ENCODE measurements at regions not wholly inside any gene's neighbourhood (a gene's known extent, or its start where the extent isn't known, plus 50 kb on each side); places are given as distances from the start of the nearest gene placed in this dataset.

DNA sequence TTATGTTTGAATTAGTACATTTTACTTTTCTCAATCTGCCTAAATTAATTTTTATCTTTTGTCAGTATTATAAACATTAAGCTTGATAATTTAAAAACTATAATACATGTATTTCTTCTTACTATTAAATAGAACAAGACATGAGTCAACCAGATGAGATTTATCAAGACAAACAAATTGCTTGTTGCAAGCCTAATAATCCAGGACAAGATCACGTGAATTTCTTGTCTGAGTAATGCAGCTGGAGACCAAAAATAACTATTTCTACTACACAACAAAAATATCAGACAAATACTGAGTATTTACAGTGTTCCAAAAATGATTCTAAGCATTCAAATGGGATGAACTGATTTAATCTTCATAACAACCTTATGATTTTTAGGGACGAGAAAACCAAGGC lies 339.1 kb upstream of the PRR16 start:
- TF ChIP-seq, protein P1, sequence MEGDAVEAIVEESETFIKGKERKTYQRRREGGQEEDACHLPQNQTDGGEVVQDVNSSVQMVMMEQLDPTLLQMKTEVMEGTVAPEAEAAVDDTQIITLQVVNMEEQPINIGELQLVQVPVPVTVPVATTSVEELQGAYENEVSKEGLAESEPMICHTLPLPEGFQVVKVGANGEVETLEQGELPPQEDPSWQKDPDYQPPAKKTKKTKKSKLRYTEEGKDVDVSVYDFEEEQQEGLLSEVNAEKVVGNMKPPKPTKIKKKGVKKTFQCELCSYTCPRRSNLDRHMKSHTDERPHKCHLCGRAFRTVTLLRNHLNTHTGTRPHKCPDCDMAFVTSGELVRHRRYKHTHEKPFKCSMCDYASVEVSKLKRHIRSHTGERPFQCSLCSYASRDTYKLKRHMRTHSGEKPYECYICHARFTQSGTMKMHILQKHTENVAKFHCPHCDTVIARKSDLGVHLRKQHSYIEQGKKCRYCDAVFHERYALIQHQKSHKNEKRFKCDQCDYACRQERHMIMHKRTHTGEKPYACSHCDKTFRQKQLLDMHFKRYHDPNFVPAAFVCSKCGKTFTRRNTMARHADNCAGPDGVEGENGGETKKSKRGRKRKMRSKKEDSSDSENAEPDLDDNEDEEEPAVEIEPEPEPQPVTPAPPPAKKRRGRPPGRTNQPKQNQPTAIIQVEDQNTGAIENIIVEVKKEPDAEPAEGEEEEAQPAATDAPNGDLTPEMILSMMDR (IDR thresholded peaks at IDR 0.05): no peak
- TF ChIP-seq POLR2A (IDR thresholded peaks at IDR 0.05): no peak
